ENCODE measurements at regions not wholly inside any gene's neighbourhood (a gene's known extent, or its start where the extent isn't known, plus 50 kb on each side); places are given as distances from the start of the nearest gene placed in this dataset.

GRCh38 chr3:1600700-1601418 lies 497.8 kb upstream of the CNTN4 start:
- TF ChIP-seq CTCF (IDR thresholded peaks at IDR 0.05; ENCODE audit: low read length) (no peak), EZH2 (optimal IDR thresholded peaks at IDR 0.05; ENCODE audit: low read depth, low read length) (no peak), EZH2phosphoT487 (IDR thresholded peaks at IDR 0.05; ENCODE audit: low read length) (no peak)
